ENCODE measurements at regions not wholly inside any gene's neighbourhood (a gene's known extent, or its start where the extent isn't known, plus 50 kb on each side); places are given as distances from the start of the nearest gene placed in this dataset.

DNA sequence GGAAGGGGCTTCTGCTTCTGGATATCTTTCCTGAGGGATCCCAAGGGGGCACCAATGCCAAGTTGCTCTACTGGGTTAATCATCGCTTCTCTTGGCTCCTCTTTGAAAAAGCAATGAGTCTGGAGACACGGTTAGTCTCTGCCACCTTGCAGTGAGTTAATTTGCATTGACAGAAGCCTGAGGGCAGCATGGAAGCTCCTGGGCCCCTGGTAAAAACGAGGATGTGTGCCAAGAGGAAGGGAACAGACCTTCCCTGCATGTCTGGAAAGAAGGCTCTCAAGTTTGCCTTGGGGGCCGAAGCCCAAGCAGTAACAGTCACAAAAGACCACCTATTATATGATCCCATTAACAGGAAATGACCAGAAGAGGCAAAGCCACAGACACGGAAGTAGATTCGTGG lies 86.7 kb downstream of the IRX5 start:
- POLR2A ChIA-PET: no interaction called here
- no TSS peak for BruUV-seq (replicated peaks)
- in situ Hi-C loops (cut with HindIII; ENCODE audit: low pct_unique_long_range_greater_than_20kb, low sequenced_read_pairs): no loop called here

GRCh38 chr16:55018881-55019280 lies 88.2 kb downstream of the IRX5 start:
- in situ Hi-C loops (cut with HindIII; ENCODE audit: low pct_unique_long_range_greater_than_20kb, low sequenced_read_pairs): no loop called here
- TF ChIP-seq REST (IDR thresholded peaks at IDR 0.05; ENCODE audit: insufficient read depth in 1 of 2, low read depth in 2 of 2, low read length in 1 of 2): no peak
- no peak for TF ChIP-seq POLR2AphosphoS5 (IDR thresholded peaks at IDR 0.05; ENCODE audit: low read depth, low read length)
- no peak for TF ChIP-seq TCF7L2 (IDR thresholded peaks at IDR 0.05; ENCODE audit: low read depth, low read length)
- TF ChIP-seq SIN3A (IDR thresholded peaks at IDR 0.05; ENCODE audit: borderline replicate concordance, insufficient read depth, low read depth, low read length): no peak
- no peak for TF ChIP-seq CTCF (IDR thresholded peaks at IDR 0.05)
- DNase-seq (ENCODE audit: low read depth, low spot score): no peak
- H3K27ac ChIP-seq (ENCODE audit: low read length): no peak overlapping the region
- H3K27me3 ChIP-seq (ENCODE audit: control insufficient read depth, insufficient read depth, low read length): no peaks in the 10 kb centered on the region
- ChIA-PET CTCF (no interaction called here), POLR2A (no interaction called here)
- no peak overlapping the region for H3K4me3 ChIP-seq (ENCODE audit: low read depth in 2 of 2, low read length in 2 of 2)
- no peak for ATAC-seq
- intact Hi-C loops (cut with micrococcal nuclease; ENCODE audit: unreplicated experiment): no loop called here
- H3K36me3 ChIP-seq (ENCODE audit: control insufficient read depth, insufficient read depth, low read length): no peaks in the 10 kb centered on the region
- H3K9me3 ChIP-seq (ENCODE audit: control insufficient read depth, insufficient read depth, low read depth, low read length): no peaks in the 10 kb centered on the region
- H3K4me1 ChIP-seq (ENCODE audit: control insufficient read depth, insufficient read depth, low read length): no peaks in the 10 kb centered on the region
- no TSS peak for BruUV-seq (replicated peaks)

More for the DNA sequence above, 86.7 kb downstream of the IRX5 start:
- TF ChIP-seq CTCF (IDR thresholded peaks at IDR 0.05) (no peak), SIN3A (IDR thresholded peaks at IDR 0.05; ENCODE audit: borderline replicate concordance, insufficient read depth, low read depth, low read length) (no peak), POLR2AphosphoS5 (IDR thresholded peaks at IDR 0.05; ENCODE audit: low read depth, low read length) (no peak), TCF7L2 (IDR thresholded peaks at IDR 0.05; ENCODE audit: low read depth, low read length) (no peak), REST (IDR thresholded peaks at IDR 0.05; ENCODE audit: insufficient read depth in 1 of 2, low read depth in 2 of 2, low read length in 1 of 2) (no peak)
- no peaks in the 10 kb centered on the region for H3K4me1 ChIP-seq (ENCODE audit: control insufficient read depth, insufficient read depth, low read length)
- CTCF ChIA-PET: no interaction called here
- intact Hi-C loops (cut with micrococcal nuclease; ENCODE audit: unreplicated experiment): no loop called here
- no peaks in the 10 kb centered on the region for H3K27me3 ChIP-seq (ENCODE audit: control insufficient read depth, insufficient read depth, low read length)
- no peak for DNase-seq (ENCODE audit: low read depth, low spot score)
- ATAC-seq: no peak
- no peaks in the 10 kb centered on the region for H3K36me3 ChIP-seq (ENCODE audit: control insufficient read depth, insufficient read depth, low read length)
- H3K27ac ChIP-seq (ENCODE audit: low read length): no peak overlapping the region
- no peaks in the 10 kb centered on the region for H3K9me3 ChIP-seq (ENCODE audit: control insufficient read depth, insufficient read depth, low read depth, low read length)
- H3K4me3 ChIP-seq (ENCODE audit: low read depth in 2 of 2, low read length in 2 of 2): no peak overlapping the region

Measured in Panc1 (cell line).